HG02885 (cell line): ENCODE measurements at regions not wholly inside any gene's neighbourhood (a gene's known extent, or its start where the extent isn't known, plus 50 kb on each side); places are given as distances from the start of the nearest gene placed in this dataset.
"Not testable (repeated sequence)": the region's sequence is repeated elsewhere in the genome, so short reads cannot be mapped to it uniquely, and the experiment has no call there.

ENCODE experiments used
- ATAC-seq: cut with Tn5 transposase; IDR thresholded peaks from one replicate; pipeline ENCODE4 v1.9.1; 2021; ENCODE audit warnings: mild to moderate bottlenecking; ENCODE audit not compliant: unreplicated experiment, poor library complexity

GRCh38 chr2:14903709-14904374 lies 271.3 kb downstream of the LRATD1 start:
- peak; percentile 99 for ATAC-seq

DNA sequence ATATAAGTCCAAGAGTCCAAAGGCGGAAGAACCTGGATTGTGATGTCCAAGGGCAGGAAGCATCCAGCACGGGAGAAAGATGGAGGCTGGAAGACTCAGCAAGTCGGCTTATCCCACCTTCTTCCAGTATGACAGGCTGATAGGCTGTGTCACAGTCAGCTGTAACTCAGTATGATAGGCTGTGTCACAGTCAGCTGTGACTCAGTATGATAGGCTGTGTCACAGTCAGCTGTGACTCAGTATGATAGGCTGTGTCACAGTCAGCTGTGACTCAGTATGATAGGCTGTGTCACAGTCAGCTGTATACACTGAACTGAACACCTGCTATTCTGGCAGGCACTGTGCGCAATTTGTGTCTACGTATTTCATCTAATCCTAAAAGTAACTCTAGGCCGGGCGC lies 271.9 kb downstream of the LRATD1 start:
- ATAC-seq = not testable (repeated sequence)

DNA sequence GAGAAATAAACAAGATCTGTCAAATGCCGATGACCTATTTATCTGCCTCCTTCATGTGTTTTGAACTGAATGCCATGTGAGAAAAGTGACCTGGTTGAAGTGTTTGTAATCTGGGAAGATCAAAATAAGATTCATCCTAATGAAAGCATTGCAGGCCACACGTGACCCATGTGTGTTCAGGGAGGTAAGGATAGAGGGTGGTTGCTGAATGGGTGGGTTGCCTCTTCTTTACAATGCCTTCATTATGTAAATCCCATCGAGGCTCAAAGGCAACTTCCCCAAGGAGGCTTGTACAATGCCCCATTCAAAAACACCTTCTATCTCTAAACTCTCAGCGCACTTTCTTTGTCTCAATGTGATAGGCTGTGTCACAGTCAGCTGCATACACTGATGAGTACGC lies 273.1 kb downstream of the LRATD1 start:
- ATAC-seq = no peak

DNA sequence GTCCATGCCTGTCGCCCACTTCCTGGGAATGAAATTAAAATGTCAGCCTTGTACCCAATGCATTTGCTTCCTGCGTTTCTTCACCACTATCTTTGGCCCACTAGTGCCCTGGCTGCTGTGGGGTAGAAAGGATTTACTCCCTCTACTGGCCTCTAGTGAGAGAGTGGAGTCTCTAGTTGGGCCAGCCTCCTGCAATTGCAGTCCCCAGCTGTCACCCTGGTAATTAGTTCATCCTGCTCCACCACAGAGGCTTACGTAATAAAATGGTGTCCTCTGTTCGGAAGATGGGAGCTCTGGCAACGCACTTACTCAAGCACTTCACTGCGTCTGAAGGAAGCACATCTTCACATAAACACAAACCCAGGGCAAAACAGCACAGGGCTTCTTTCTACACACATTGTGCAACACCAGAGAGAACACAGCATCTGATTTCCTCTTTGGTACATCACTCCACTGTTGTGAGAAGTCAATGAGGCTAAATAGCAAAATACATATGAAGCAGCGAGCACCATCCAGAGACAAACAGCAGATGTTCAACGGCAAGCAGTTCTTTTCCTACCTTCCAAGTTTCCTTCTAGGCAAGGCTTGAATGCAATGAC lies 274.6 kb downstream of the LRATD1 start:
- peak; percentile 38 for ATAC-seq

DNA sequence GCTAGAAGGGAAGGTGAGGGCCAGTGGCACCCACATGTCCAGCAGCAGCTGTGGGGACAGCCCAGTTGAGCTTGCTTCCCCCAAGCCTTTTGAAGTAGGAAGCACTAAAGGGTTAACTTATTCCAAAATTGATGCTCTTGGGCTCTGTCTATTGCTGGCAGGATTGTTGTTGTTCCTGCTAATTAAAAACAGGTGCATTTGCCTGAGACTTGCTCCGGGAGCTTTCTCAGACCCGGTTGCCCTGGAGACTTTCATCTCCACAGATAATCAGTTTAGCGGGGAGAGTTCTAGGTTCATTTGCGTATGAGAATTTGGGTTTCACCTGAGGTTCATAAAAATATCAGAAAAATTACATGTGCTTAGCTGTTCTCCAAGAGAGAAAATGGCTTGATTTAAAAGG lies 277.3 kb downstream of the LRATD1 start:
- no peak for ATAC-seq

DNA sequence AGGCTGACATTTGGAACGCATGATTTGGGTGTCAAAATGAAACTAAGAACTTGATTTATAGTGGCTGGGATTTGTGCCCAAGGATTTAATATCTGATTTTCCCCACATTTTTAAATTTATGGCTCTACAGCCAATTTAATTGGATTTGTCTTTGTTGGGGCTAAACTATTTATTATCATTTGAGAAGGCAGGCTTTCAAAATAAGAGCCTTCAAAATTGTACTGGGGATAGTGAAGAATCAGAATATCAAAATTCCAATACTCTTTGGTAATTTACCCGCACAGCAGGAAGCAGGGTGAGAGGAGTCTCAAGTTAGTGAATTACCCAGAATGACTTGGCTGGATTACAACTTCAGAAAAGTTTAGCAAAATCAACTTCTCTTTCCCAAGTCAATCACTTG lies 278.1 kb downstream of the LRATD1 start:
- ATAC-seq = no peak

- no peak for ATAC-seq
These were observed 283.5 kb downstream of the LRATD1 start for GRCh38 chr2:14915983-14916382.

GRCh38 chr2:14923820-14924580 lies 291.5 kb downstream of the LRATD1 start:
- ATAC-seq = no peak

GRCh38 chr2:14925471-14925870 lies 293.0 kb downstream of the LRATD1 start:
- no peak for ATAC-seq

DNA sequence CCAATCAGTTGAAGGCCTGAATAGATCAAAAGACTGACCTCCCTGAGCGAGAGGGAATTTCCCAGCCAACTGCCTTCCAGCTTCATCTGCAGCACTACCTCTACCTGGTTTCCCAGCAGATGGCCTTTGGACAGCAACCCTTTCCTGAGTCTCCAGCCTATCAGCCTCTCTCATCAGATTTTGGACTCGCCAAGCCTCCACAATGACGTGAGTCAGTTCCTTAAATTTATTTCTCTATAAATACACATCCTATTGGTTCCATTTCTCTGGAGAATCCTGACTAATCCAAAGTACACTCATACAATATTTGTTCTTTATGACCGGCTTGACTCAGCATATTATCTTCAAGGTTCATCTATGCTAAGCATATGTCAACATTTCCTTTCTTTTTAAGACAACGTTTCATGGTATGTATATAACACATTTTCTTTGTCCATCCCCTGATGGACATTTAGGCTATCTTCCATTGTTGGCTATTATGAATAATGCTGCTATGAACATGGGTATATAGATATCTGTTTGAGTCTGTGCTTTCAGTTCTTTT lies 294.6 kb downstream of the LRATD1 start:
- ATAC-seq = no peak

DNA sequence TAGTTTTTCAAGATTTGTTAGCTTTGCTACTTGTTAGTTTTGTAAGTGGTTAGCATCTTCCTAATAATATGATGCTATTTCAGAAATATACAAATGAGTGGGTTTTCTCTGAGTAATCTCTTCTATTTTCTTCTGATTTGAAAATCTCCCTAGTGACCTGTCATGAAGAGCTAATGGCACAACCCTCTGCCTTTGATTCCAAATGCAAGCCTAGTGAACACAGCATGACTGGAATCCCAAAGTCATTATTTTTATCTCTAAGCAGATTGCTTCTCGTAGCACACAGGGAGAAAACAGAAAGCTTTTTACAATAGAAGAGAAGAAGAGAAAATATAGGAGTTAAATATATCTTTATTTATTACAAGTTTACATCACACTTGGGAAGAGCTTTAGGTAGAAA lies 295.5 kb downstream of the LRATD1 start:
- ATAC-seq = no peak

GRCh38 chr2:14930441-14930840 lies 297.9 kb downstream of the LRATD1 start:
- ATAC-seq = no peak

DNA sequence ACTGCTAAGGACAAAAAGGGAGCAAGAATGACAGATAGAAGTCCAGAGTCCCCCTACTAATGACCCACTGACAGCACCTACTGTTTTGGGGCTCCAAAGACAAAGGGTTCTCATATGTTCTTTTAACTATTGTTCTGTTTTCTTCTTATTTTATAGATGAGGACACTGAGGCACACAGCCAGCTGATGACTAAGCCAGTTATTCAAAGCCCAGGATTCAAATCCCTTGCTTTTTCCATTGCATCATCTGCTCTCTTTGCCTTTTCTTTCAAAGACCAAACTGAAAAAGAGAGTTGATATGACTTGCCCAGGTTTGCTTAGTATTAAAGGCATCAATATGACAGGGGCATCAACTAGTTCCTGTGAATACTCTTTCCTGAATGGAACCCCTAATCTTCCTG lies 299.8 kb downstream of the LRATD1 start:
- no peak for ATAC-seq

DNA sequence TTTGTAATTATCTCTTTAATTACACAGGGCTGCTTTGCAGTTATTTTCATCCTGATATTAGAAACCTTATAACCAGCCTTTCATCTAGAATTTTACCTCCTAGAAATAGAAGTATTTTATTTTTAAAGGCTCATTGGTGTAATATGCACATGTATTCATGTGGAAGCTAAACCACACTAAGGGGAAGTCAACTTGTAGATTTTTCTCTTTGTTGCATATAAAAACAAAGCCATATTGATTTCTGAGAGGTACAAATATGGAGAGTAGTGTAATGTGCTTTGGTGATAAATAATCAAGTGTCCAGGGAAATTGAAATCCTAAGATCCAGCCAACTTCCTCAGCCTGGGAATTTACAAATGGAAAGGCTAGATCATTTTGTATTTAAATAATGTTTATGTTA lies 301.2 kb downstream of the LRATD1 start:
- no peak for ATAC-seq

DNA sequence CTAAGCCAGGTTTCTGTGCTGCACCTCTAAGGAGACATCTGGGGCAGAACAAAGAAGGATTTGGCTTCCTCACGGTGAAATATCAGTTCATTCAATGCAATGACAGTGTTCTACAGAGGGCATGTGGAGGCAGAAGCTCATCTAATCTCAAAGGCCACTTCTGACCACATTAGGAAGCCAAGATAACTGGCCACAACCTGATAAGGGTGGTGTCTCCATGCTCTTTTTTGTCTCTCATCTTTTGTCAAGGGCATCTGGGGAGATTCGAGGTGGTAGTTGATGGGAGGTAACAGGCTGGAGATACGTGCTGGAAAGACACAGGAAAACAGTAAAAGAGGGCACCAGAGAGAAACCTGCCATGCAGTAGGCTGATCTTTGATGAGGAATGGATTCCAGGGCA lies 303.9 kb downstream of the LRATD1 start:
- ATAC-seq = no peak

GRCh38 chr2:14937336-14937735 lies 304.8 kb downstream of the LRATD1 start:
- ATAC-seq = no peak

DNA sequence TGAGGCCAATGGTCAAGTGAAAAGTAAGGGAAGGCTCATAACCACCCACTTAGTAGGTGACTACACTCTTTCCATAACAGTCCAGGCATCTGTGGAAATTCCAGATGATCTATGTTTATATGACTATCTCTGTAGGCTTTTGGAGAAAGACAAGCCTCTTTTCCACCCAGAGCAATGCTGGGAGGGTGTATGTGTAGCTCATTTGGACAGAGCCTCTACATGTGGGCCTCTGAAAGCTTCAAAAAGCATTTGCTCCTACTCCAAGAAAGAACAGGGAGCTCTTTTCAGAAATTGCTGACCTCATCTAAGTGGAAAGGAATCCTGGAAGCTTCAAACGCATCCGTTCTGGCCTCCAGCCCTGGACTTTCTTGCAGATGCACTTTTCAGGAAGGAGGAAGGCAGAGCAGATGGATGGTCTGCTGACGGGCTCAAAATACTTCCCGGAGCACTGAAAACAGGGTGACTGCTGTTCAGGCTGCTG lies 308.7 kb downstream of the LRATD1 start:
- ATAC-seq = no peak

- no peak for ATAC-seq
These were observed 310.5 kb downstream of the LRATD1 start for GRCh38 chr2:14942987-14943386.

DNA sequence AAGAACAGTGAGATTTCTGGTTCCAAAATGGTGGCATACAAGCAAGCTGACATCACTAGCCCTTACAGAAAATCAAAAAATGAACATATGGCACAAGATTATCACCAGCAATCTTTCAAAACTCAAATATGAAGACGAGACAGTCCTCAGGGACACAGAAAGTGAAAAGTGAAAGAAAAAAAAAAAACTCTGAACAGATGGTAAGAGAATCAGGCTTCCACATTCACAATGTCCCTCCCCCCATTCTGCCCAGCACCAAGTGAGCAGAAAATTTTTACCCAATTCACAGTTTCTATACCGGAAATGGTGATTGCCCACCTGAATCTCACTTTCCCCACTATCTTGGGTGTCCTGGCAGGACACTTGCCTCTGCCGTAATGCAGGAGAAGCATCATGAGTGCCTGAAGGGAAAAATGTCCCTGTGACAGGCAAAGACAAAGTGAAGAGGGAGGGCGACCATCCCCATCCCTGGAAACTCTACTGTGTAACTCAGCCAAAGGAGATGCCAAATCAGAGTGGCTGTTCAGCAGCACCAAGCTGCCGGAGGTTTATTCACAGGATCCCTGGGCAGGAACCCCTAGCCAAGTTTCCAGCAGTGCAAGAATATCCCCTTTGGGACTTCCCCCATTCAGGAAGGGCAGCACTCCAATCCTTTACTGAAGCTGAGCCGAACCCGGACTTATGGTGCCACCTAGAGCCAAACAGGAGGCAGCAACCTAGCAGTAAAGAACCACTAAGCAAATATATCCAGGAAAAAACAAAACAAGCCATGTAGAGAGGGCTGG lies 312.2 kb downstream of the LRATD1 start:
- ATAC-seq = peak; percentile 79

- ATAC-seq = no peak
These were observed 319.2 kb downstream of the LRATD1 start for GRCh38 chr2:14951569-14952285.
